CD4-positive, alpha-beta T cell (primary cell): ENCODE measurements at regions not wholly inside any gene's neighbourhood (a gene's known extent, or its start where the extent isn't known, plus 50 kb on each side); places are given as distances from the start of the nearest gene placed in this dataset.

ENCODE experiments used
- ATAC-seq: fragments of 200-7000 bp; cut with Tn5 transposase; one replicate; pipeline ENCODE4 v1.10.0; 2022; ENCODE audit warnings: mild to moderate bottlenecking; ENCODE audit not compliant: poor library complexity
- CTCF ChIA-PET: fragments of 350-600 bp; sonication (Branson Sonifier 250); formaldehyde crosslinking; loops from one replicate; lab custom pipeline; 2021; ENCODE audit warnings: antibody characterized with exemption, inconsistent platforms; lab: Charles Lee
- POLR2A ChIA-PET: fragments of 350-600 bp; sonication (Branson Sonifier 250); formaldehyde crosslinking; loops from one replicate; lab custom pipeline; 2021; ENCODE audit warnings: antibody characterized with exemption, inconsistent platforms; lab: Charles Lee
- DNase-seq, 14 experiments: peaks; one replicate each; pipeline ENCODE4 v3.0.0-alpha.2; 2013 to 2020; ENCODE audit warnings: mixed read lengths in 2 of 14
- H3K27ac ChIP-seq, 2 donors: one replicate each; pipeline versions ENCODE4 v1.5.1 to v1.7.0; 2013; ENCODE audit warnings: low read length in 2 of 2, low read depth in 1 of 2, mild to moderate bottlenecking in 1 of 2
- H3K27me3 ChIP-seq, 2 experiments: 1 replicate in 1 of 2; 2 replicates in 1 of 2; pipeline versions ENCODE4 v1.6.1 to v1.7.0; 2013; ENCODE audit warnings: low read length in 2 of 2, control low read depth in 1 of 2, mild to moderate bottlenecking in 1 of 2, moderate library complexity in 1 of 2; ENCODE audit not compliant: insufficient read depth in 2 of 2, control insufficient read depth in 1 of 2
- H3K36me3 ChIP-seq: one replicate; pipeline ENCODE4 v1.6.1; 2013; ENCODE audit warnings: low read length, control low read depth; ENCODE audit not compliant: insufficient read depth
- H3K4me1 ChIP-seq: one replicate; pipeline ENCODE4 v1.6.1; 2013; ENCODE audit warnings: low read length, control low read depth; ENCODE audit not compliant: insufficient read depth
- H3K4me3 ChIP-seq: one replicate; pipeline ENCODE4 v1.5.1; 2013; ENCODE audit warnings: mild to moderate bottlenecking, low read length, moderate library complexity
- H3K9me3 ChIP-seq, 2 experiments: 1 replicate in 1 of 2; 2 replicates in 1 of 2; pipeline versions ENCODE4 v1.6.1 to v1.7.0; 2013; ENCODE audit warnings: low read length in 2 of 2, mild to moderate bottlenecking in 2 of 2, control low read depth in 1 of 2, moderate library complexity in 1 of 2; ENCODE audit not compliant: control insufficient read depth in 1 of 2, insufficient read depth in 1 of 2
- H3K27ac Mint-ChIP-seq: one replicate; pipeline ENCODE4 v1.8.0; 2020; ENCODE audit warnings: mixed read lengths
- H3K27me3 Mint-ChIP-seq: one replicate; pipeline ENCODE4 v1.8.0; 2021; ENCODE audit warnings: mixed read lengths
- H3K36me3 Mint-ChIP-seq: one replicate; pipeline ENCODE4 v1.8.0; 2021; ENCODE audit warnings: low read depth, mixed read lengths
- H3K4me1 Mint-ChIP-seq: one replicate; pipeline ENCODE4 v1.8.0; 2021; ENCODE audit warnings: low read depth, mixed read lengths
- H3K4me3 Mint-ChIP-seq: one replicate; pipeline ENCODE4 v1.8.0; 2020; ENCODE audit warnings: mild to moderate bottlenecking, mixed read lengths
- H3K9me3 Mint-ChIP-seq: one replicate; pipeline ENCODE4 v1.8.0; 2020; ENCODE audit warnings: mixed read lengths
- intact Hi-C, 2 experiments: fragments of 100-400 bp; cut with DNase I in 1 of 2; cut with micrococcal nuclease in 1 of 2; formaldehyde crosslinking; loops; one replicate each; pipeline versions ENCODE4 v1.15.1 to v1.9.0; 2023 to 2025; cut with DNase I, micrococcal nuclease
- TF ChIP-seq, protein P1 (sequence below): fragments of 200-600 bp; IDR thresholded peaks from one replicate; pipeline ENCODE4 v1.8.0; 2022; ENCODE audit warnings: antibody characterized with exemption, mild to moderate bottlenecking

DNA sequence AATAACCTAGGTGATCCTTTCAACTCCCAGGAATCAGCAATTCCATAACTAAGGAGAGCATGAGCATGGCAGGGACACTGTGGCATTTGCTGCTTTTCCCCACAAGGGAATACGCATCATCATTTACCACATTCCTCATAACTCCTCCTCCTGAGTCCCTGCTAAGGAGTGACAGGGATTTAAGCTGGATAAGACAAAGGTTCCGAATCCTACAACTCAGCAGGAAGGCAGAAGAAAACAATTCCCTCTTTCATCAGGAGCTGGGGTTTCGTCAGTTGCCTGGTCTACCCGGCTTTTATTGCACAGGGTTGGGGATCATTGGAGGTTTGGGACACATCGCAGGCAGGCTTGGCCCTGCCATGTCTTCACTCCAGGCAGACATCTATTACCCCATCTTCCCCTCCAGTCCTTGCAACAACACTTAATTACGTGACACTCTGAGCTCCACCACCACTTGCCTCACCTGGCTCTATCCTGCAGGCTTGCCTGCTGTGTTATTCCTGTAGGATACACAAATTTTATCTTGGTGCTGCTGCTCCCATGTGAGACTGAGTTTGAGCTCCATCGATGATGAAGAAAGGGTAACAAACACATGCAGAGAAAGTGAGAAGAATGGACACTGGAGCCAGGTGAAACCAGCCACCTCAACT lies 563.0 kb upstream of the KLF4 start:
- Mint-ChIP-seq H3K27ac (no peak overlapping the region), H3K4me3 (no peak overlapping the region), H3K4me1 (no peaks in the 10 kb centered on the region), H3K9me3 (peaks cover 4% of the 10 kb centered on the region), H3K27me3 (peaks cover 4% of the 10 kb centered on the region), H3K36me3 (no peaks in the 10 kb centered on the region)
- Histone ChIP-seq H3K4me1 (no peaks in the 10 kb centered on the region), H3K27me3 (no peaks in the 10 kb centered on the region), H3K4me3 (no peak overlapping the region), H3K27ac (no peak overlapping the region), H3K36me3 (no peaks in the 10 kb centered on the region), H3K9me3 (peaks cover 0 to 7% of the 10 kb centered on the region in 2 experiments)
- CTCF ChIA-PET: no interaction called here
- intact Hi-C loops: no loop called here
- no peak for ATAC-seq
- POLR2A ChIA-PET: no interaction called here
- TF ChIP-seq, protein P1, sequence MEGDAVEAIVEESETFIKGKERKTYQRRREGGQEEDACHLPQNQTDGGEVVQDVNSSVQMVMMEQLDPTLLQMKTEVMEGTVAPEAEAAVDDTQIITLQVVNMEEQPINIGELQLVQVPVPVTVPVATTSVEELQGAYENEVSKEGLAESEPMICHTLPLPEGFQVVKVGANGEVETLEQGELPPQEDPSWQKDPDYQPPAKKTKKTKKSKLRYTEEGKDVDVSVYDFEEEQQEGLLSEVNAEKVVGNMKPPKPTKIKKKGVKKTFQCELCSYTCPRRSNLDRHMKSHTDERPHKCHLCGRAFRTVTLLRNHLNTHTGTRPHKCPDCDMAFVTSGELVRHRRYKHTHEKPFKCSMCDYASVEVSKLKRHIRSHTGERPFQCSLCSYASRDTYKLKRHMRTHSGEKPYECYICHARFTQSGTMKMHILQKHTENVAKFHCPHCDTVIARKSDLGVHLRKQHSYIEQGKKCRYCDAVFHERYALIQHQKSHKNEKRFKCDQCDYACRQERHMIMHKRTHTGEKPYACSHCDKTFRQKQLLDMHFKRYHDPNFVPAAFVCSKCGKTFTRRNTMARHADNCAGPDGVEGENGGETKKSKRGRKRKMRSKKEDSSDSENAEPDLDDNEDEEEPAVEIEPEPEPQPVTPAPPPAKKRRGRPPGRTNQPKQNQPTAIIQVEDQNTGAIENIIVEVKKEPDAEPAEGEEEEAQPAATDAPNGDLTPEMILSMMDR: no peak
- DNase-seq: no peak

DNA sequence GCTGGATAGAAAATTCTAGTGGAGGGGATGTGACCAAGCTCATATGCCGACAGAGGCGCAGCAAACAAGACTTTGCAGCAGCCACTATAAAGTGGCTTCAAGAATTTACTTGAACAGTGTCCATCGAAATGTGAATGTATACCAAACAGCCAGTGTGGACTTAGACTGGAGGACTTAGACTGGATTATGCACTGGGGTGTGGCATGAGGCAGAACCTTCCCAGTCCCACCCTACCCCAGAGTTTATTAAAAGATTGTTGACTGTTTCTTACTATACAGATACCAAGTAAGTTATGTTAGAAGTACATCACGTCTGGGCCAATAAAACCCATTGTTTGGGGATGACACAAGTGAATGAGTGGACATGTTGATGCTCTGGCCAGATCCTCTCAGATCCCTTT lies 561.3 kb upstream of the KLF4 start:
- ChIA-PET CTCF (no interaction called here), POLR2A (no interaction called here)
- H3K4me1 ChIP-seq: no peaks in the 10 kb centered on the region
- TF ChIP-seq, protein P1: no peak
- no peaks in the 10 kb centered on the region for H3K36me3 ChIP-seq
- peaks cover 4% of the 10 kb centered on the region for H3K27me3 Mint-ChIP-seq
- H3K4me1 Mint-ChIP-seq: no peaks in the 10 kb centered on the region
- no peak overlapping the region for H3K4me3 Mint-ChIP-seq
- DNase-seq: no peak
- ATAC-seq: no peak
- no peak overlapping the region for H3K27ac Mint-ChIP-seq
- no peak overlapping the region for H3K4me3 ChIP-seq
- peaks cover 5% of the 10 kb centered on the region for H3K9me3 Mint-ChIP-seq
- no peaks in the 10 kb centered on the region for H3K27me3 ChIP-seq
- peaks cover 0 to 7% of the 10 kb centered on the region in 2 experiments for H3K9me3 ChIP-seq
- H3K27ac ChIP-seq: no peak overlapping the region
- intact Hi-C loops: no loop called here
- no peaks in the 10 kb centered on the region for H3K36me3 Mint-ChIP-seq

DNA sequence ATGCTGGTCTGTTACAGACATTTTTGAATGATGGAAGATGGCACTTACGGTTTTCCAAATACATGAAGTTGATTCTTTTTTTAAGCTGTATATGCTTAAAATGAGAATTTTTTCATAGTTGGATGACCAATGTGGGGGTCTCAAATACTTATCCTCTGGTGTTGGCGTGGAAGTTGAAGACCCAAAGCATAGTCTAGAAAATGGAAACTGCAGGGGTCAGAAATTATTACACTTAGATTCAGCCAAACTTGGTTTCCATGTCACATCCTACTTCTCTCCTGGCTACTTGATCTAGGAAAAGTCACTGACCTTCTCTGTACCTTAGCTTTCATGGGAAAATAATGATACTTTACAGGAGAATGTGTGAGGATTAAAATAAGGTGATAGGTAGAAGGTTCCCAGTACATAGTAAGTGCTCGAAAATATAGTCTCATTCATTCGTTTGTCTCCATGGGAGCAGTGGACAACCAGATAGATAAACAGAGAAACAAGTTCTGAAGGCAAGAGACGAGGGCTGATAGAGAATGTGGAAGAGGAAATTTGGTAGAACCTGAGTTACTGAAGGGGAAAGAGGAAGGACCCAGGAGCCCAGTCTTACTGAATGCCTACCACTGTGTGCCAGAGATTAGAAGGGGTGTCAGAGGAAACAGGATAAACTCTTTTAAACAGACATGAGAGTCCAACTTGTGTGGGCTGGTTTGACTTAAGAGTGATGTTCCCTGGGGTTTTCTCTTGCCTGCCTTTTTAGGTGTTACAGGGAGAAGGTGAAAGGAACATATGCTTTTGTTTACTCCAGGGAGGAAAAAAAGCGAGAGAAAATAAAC lies 560.3 kb upstream of the KLF4 start:
- H3K27me3 ChIP-seq: no peaks in the 10 kb centered on the region
- H3K9me3 ChIP-seq: peaks cover 0 to 7% of the 10 kb centered on the region in 2 experiments
- Mint-ChIP-seq H3K36me3 (no peaks in the 10 kb centered on the region), H3K4me3 (no peak overlapping the region), H3K4me1 (no peaks in the 10 kb centered on the region), H3K27me3 (peaks cover 4% of the 10 kb centered on the region), H3K27ac (no peak overlapping the region), H3K9me3 (peaks cover 5% of the 10 kb centered on the region)
- ChIA-PET CTCF (no interaction called here), POLR2A (no interaction called here)
- ATAC-seq: no peak
- no peaks in the 10 kb centered on the region for H3K4me1 ChIP-seq
- intact Hi-C loops: no loop called here
- TF ChIP-seq, protein P1: no peak
- no peaks in the 10 kb centered on the region for H3K36me3 ChIP-seq
- no peak overlapping the region for H3K27ac ChIP-seq
- no peak overlapping the region for H3K4me3 ChIP-seq
- DNase-seq: no peak
